ENCODE measurements at regions not wholly inside any gene's neighbourhood (a gene's known extent, or its start where the extent isn't known, plus 50 kb on each side); places are given as distances from the start of the nearest gene placed in this dataset.

GRCh38 chr22:22418957-22419356, 89.6 kb downstream of the ZNF280B start:
- DNase-seq (ENCODE audit: low read depth in 2 of 2) = no peak

GRCh38 chr22:22420580-22420979, 88.0 kb downstream of the ZNF280B start:
- no peak for DNase-seq (ENCODE audit: low read depth in 2 of 2)

- DNase-seq (ENCODE audit: low read depth in 2 of 2) = no peak
Measured at GRCh38 chr22:22421392-22421791, 87.2 kb downstream of the ZNF280B start.

- peak; percentile 14 to 43 for DNase-seq (ENCODE audit: low read depth in 2 of 2)
Measured at GRCh38 chr22:22422629-22423112, 85.9 kb downstream of the ZNF280B start.

GRCh38 chr22:22423681-22424080, 84.9 kb downstream of the ZNF280B start:
- no peak for DNase-seq (ENCODE audit: low read depth in 2 of 2)

- DNase-seq (ENCODE audit: low read depth in 2 of 2) = no peak
Measured at GRCh38 chr22:22424210-22424800, 84.2 kb downstream of the ZNF280B start.

GRCh38 chr22:22424956-22425355, 83.6 kb downstream of the ZNF280B start:
- DNase-seq (ENCODE audit: low read depth in 2 of 2) = no peak

- DNase-seq (ENCODE audit: low read depth in 2 of 2) = no peak
Measured at GRCh38 chr22:22425356-22425755, 83.2 kb downstream of the ZNF280B start.

GRCh38 chr22:22425783-22426624, 82.5 kb downstream of the ZNF280B start:
- no peak for DNase-seq (ENCODE audit: low read depth in 2 of 2)

- no peak for DNase-seq (ENCODE audit: low read depth in 2 of 2)
Measured at GRCh38 chr22:22427542-22428065, 80.9 kb downstream of the ZNF280B start.

GRCh38 chr22:22428222-22429098, 80.1 kb downstream of the ZNF280B start:
- no peak for DNase-seq (ENCODE audit: low read depth in 2 of 2)

GRCh38 chr22:22429369-22430108, 79.0 kb downstream of the ZNF280B start:
- no peak for DNase-seq (ENCODE audit: low read depth in 2 of 2)

GRCh38 chr22:22430111-22430820, 78.3 kb downstream of the ZNF280B start:
- DNase-seq (ENCODE audit: low read depth in 2 of 2) = no peak

- DNase-seq (ENCODE audit: low read depth in 2 of 2) = peak; percentile 12 to 32
Measured at GRCh38 chr22:22431271-22432220, 77.0 kb downstream of the ZNF280B start.

- DNase-seq (ENCODE audit: low read depth in 2 of 2) = no peak
Measured at GRCh38 chr22:22432479-22432878, 76.1 kb downstream of the ZNF280B start.

- DNase-seq (ENCODE audit: low read depth in 2 of 2) = no peak
Measured at GRCh38 chr22:22432937-22433336, 75.6 kb downstream of the ZNF280B start.

- no peak for DNase-seq (ENCODE audit: low read depth in 2 of 2)
Measured at GRCh38 chr22:22433770-22434169, 74.8 kb downstream of the ZNF280B start.
